ENCODE measurements at regions not wholly inside any gene's neighbourhood (a gene's known extent, or its start where the extent isn't known, plus 50 kb on each side); places are given as distances from the start of the nearest gene placed in this dataset.
A peak's percentile ranks its signal among the peaks of the same experiment; 100 is the strongest.

DNA sequence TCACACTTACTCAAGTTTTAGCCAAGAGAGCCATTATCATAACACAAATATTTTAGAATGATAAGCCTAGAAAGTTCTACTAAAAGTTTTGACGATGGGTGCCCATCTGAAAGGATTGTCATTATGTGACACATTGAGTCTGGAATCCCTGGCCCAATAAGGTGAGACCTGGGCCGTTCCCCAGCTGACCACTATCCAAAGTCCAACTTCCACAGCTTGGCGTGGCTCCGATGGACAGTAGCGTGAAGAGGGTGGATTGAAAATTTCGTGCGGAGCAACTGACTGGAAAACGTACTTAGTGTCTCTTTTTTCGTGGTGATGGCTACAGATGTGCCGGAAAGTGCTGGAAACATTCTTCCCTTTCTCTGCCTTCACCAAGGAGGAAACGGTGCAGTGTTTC, 439.0 kb upstream of the ZMIZ1 start:
- H3K4me3 ChIP-seq (ENCODE audit: low read depth, low read length): no peak overlapping the region
- TF ChIP-seq, protein P1, sequence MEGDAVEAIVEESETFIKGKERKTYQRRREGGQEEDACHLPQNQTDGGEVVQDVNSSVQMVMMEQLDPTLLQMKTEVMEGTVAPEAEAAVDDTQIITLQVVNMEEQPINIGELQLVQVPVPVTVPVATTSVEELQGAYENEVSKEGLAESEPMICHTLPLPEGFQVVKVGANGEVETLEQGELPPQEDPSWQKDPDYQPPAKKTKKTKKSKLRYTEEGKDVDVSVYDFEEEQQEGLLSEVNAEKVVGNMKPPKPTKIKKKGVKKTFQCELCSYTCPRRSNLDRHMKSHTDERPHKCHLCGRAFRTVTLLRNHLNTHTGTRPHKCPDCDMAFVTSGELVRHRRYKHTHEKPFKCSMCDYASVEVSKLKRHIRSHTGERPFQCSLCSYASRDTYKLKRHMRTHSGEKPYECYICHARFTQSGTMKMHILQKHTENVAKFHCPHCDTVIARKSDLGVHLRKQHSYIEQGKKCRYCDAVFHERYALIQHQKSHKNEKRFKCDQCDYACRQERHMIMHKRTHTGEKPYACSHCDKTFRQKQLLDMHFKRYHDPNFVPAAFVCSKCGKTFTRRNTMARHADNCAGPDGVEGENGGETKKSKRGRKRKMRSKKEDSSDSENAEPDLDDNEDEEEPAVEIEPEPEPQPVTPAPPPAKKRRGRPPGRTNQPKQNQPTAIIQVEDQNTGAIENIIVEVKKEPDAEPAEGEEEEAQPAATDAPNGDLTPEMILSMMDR (IDR thresholded peaks at IDR 0.05; ENCODE audit: insufficient read depth, low read depth, low read length, missing control alignments): no peak
- DNase-seq (ENCODE audit: low read depth): no peak

DNA sequence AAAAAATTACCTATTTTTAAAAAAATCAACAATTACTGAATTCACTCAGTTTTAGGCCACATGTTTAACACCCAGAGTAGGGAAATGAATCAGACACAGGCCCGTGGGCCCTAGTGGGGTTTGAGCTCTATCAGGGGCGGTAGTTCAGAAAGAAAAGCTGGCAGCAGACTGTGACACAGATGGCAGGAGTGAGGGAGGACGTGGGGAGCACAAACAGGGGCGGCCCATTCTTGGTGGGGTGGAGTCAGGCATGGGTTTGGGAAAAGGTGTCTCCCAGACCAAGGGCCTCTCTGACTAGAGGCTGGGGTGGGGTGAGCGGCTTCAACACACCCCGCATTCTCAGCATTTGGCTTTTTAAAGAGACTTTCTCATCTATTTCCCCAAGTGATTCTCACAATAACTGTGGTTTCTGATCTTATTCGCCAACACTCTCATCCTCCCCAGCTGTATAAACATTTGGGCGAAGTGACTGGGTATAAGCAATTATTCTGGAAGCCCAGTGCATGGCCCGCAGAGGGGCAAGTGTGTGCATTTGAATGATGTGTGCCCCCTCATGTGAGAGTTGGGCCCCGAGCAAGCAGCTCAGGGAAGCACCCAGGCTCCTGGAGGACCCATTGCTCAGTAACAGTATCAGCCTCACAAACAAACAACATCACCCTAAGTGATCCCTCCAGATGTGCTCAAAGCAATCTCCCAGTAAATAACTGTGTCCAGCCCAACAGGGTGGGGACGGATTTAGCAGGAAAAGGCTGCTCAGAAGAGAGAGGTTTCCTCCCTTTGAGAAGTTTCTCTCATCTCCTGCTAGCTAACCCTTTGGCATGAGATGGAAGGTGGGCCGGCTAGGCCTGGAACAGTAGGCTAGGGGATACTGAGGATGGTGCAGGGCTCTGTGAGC, 437.6 kb upstream of the ZMIZ1 start:
- TF ChIP-seq, protein P1 (IDR thresholded peaks at IDR 0.05; ENCODE audit: insufficient read depth, low read depth, low read length, missing control alignments): no peak
- no peak for DNase-seq (ENCODE audit: low read depth)
- H3K4me3 ChIP-seq (ENCODE audit: low read depth, low read length): no peak overlapping the region

DNA sequence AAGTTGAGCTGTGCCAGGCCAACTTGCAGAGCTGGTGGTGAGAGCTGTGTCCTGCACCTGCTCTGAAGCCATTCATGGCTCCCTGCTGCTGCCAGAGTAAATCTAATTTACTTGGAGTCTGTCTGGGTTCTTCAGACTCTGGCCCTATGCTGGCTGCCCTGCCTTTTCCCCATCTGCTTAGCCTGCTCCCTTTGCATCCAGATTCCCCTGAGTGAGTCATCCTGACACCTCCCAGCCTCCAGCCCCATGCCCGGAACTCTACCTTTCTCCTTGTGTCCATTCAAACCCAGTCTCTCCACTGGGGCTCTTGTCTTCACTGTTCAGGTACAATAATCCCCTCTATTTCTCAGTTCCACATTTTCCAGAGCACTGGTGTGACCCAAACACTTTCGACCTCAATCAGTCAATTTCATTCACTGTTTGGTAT, 434.4 kb upstream of the ZMIZ1 start:
- TF ChIP-seq, protein P1 (IDR thresholded peaks at IDR 0.05; ENCODE audit: insufficient read depth, low read depth, low read length, missing control alignments): no peak
- peak; percentile 8 for DNase-seq (ENCODE audit: low read depth)
- no peak overlapping the region for H3K4me3 ChIP-seq (ENCODE audit: low read depth, low read length)

DNA sequence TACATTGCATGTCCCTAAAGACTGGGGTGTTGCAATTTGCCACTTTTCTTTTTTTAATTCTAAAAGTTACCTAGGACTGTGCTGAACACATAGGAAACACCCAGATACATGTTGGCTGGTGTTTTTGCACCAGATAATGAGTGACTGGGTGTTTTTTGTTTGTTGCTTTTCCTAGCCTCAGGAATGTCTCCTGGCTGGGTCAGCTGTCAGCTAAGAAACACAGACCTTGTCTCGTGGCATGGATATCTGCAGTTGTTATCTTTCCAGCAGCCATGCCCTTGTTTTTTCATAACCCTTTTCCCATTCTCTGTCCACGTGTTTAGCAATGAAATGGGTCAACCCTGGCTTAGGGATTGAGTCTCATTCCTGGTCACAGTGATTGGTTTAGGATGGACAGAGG, 433.9 kb upstream of the ZMIZ1 start:
- no peak overlapping the region for H3K4me3 ChIP-seq (ENCODE audit: low read depth, low read length)
- TF ChIP-seq, protein P1 (IDR thresholded peaks at IDR 0.05; ENCODE audit: insufficient read depth, low read depth, low read length, missing control alignments): no peak
- no peak for DNase-seq (ENCODE audit: low read depth)

DNA sequence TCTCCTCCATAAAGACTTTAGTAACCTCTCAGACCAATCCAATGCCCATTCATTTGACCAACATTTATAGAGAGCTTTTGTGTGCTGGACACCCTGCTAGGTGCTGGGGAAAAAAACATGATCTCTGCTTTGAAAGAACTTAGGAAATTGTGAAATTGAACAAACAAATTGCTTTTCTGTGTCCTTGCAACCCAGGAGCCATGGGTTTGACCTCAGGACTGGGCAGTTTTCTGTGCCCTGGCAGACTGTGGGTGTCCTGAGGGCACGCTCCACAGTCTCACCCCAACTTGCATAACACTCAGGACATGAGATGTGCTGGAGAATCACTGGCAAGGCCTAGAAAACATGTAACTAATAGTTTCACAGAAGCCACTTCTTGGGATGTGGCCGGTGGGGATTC, 429.1 kb upstream of the ZMIZ1 start:
- no peak overlapping the region for H3K4me3 ChIP-seq (ENCODE audit: low read depth, low read length)
- DNase-seq (ENCODE audit: low read depth): no peak
- TF ChIP-seq, protein P1 (IDR thresholded peaks at IDR 0.05; ENCODE audit: insufficient read depth, low read depth, low read length, missing control alignments): no peak

DNA sequence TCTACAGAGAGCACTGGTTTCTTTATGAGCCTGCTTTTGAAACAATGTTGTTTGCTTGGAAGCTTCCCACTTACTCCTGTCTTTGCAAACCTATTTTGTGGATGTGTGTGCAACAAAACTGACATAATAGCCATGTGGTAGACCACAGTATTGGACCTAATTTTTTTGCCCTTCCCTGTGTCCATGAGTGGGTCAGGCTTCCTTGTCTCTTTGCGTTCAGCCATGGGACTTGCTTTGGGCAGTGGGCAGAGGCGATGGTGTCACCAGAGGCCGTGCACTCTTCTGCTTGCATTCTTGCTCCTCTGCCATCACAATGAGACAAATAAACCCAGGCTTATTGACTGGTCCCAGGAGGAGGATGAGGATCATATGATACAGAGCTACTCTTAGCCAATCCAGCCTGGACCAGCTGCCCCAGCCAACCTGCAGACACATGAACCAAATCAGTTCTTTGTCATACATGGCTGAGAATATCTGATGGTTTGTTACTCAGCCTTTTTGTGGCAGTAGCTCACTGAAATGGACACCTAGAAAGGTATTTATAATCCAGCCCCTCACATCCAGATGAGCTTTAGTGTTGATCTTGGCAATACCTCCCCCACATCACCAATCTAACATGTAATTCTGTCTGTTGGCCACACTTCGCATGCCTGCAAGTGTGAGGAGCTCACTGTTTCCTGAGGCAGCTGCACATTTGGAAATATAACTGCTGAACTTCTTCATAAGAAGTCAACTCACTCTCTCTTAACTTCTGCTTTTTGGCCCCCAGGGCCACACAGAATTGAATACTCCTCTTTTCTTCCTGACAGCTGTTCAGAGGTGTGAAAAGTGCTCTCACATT, 427.8 kb upstream of the ZMIZ1 start:
- TF ChIP-seq, protein P1 (IDR thresholded peaks at IDR 0.05; ENCODE audit: insufficient read depth, low read depth, low read length, missing control alignments): no peak
- H3K4me3 ChIP-seq (ENCODE audit: low read depth, low read length): no peak overlapping the region
- DNase-seq (ENCODE audit: low read depth): no peak

All from GM12865 (cell line).